K562 (cell line): ENCODE measurements at regions not wholly inside any gene's neighbourhood (a gene's known extent, or its start where the extent isn't known, plus 50 kb on each side); places are given as distances from the start of the nearest gene placed in this dataset.

ENCODE experiments used
- MAFK ChIP-seq: IDR thresholded peaks from 2 replicates; pipeline ENCODE4 v1.6.1; 2011; ENCODE audit warnings: low read length, improper control_type of control experiment
- NR2C2 ChIP-seq, 2 experiments: fragments of 200-800 bp in 1 of 2; sonication (Bioruptor generic) in 1 of 2; sonication (generic) in 1 of 2; formaldehyde crosslinking in 1 of 2; IDR thresholded peaks; 2 replicates each; pipeline versions ENCODE4 v1.6.1 to v1.8.0; 2016 to 2022; ENCODE audit warnings: mild to moderate bottlenecking in 1 of 2, missing compliant biosample characterization in 1 of 2, missing genetic modification characterization in 1 of 2, missing genetic modification reagents in 1 of 2
- SIN3B ChIP-seq: fragments of 450-650 bp; IDR thresholded peaks from 2 replicates; pipeline ENCODE4 v1.6.1; 2017; ENCODE audit warnings: low read depth, mild to moderate bottlenecking, moderate library complexity
- TRIM28 ChIP-seq: fragments of 450-650 bp; IDR thresholded peaks from 2 replicates; pipeline ENCODE4 v1.6.1; 2017

GRCh38 chr15:96073908-96074307 is 256.6 kb upstream of the NR2F2 start:
- TF ChIP-seq TRIM28, result no peak
- no peak for TF ChIP-seq NR2C2 (CRISPR knock-in tag; IDR thresholded peaks at IDR 0.05)
- TF ChIP-seq NR2C2 (tag; IDR thresholded peaks at IDR 0.05), result no peak
- no peak for TF ChIP-seq MAFK
- TF ChIP-seq SIN3B, result no peak
